ENCODE measurements at regions not wholly inside any gene's neighbourhood (a gene's known extent, or its start where the extent isn't known, plus 50 kb on each side); places are given as distances from the start of the nearest gene placed in this dataset.

DNA sequence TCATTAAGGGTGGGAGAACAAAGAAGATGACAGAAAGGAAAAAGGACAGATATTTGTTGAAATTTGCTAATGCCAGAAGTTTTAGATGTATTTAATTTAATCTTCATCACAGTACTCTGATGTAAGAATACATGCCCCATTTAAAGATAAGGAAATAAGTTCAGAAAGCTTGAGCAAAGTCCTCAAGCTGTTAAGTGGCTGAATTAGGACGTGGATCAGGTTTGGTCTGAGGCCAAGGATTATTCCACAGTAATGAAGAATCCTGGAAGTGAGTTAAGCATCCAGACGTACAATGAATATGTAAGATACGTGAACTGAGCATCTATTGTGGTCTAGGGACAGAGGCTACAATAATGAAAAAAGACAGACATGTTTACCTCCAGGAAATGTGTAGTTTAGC, 671.3 kb downstream of the PRELID2 start:
- no peak for DNase-seq

DNA sequence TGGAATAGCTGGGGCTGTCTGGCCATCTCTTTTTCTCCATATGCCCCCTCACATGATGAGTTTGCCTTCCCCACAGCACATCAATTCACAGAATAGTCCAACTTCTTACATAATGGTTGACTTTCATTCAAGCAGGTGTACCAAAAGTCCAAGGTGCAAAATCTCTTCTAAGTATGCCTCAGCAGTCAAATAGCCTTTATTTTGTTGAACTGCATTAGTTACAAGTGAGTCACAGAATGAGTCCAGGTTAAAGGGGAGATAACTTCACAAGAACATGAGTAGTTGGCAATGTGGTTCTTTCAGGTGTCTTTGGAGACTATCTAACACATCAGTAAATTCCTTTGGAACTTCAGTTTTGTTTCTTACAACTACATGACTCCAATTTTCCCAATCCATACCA, 672.5 kb downstream of the PRELID2 start:
- no peak for DNase-seq

DNA sequence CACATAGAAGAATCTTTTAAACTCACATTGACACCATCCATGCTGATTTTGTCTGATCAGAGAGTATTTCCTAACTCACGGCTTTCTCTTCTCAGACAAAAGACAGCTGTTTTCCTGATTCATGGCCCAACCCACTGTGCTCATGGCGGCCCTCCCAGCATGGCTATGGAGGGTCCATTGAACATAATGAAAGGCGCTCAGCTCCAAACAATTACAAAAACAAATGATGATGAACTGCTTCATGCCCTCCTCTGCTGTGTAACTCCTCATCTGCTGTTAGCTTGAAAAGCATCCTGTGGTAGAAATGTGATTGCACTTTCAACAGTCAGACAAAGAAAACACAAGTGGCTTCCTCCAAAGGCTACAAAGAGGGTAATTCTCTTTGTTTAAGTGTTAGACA, 673.8 kb downstream of the PRELID2 start:
- no peak for DNase-seq

DNA sequence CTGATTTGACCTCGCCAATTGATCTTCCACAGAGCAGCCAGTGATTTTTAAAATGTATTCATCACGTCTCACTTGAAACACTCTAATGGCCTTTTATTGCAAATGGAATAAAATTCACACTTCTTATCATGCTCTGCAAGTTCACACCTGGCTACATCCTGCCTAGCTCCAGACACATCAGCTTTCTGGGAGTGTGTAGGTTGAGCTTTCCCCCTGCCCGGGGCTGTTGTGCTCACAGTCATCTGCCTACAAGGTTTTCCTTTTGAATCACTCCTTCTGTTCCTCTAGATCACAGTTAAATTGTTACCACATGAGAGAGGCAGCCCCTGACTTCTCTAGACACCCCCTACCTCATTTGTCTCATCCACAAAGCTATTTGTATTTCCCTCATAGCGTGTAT, 674.5 kb downstream of the PRELID2 start:
- no peak for DNase-seq

DNA sequence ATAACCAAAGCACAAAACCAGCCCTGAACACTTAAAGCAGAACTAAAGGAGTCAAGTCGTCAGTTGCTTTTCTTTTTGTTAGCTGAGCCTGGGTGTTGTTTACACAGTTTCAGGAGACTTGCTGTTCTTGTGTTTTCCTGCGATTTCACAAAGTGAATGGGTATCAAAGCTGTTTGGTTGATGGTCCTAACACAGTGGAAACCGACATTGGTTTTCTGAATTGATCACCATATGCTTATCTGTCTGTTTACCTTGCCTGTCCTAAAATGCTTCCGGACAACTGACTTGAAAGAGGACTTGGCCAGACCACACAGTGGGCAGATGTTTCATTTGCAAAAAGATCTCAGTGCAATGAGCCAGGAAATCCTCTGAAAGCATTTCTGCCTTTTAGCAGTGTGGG, 676.4 kb downstream of the PRELID2 start:
- no peak for DNase-seq

DNA sequence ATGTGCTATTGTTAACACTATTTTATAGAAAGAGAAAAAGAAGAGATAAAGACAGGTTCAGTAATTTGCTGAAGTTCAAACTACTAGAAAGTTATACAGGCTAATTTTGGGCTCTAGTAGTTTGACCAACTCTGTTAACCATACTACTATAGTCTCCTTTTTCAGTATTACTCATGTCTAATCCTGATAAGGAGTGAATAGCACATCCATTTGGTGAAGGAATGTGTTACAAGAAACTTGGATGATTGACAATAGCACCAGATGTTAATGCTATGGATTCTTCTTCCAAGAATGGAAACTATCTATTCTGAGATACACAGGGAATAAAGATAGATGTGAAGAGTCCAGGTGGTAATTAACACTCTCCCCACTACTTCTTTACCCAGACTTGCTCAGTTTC, 677.3 kb downstream of the PRELID2 start:
- DNase-seq, result no peak

DNA sequence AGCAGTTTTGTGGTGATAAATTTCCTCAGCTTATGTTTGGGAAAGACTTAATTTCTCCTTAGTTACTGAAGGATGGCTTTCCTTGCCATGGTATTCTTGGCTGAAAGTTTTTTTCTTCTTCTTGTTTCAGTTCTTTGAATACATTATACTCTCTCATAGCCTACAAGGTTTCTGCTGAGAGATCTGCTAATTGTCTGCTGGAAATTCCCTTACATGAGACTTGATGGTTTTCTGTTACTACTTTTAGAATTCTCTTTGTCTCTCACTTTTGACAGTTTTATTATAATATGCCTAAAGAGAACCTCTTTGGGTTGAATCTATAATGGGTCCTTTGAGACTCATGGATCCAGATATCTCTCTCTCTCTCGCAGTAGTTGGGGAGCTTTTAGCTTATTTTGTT, 693.6 kb downstream of the PRELID2 start:
- no peak for DNase-seq

DNA sequence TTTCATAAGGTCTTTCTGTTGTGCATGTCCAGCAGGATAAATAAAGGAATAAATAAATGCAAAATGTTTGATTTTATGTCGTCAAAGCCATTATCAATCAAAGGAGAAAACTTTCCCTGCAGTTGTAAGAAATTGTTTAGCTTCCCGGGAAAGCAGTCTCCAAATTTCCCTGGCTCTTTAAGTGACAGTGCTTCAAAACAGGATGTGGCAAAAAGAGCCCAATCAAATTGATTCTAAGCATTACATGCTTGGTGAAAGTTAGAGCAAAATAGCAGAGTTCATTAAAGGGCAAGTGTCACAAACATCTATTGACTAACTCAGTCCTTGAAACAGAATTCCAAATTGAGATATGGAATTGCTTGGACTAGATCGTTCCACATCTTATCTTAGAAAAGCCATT, 704.1 kb downstream of the PRELID2 start:
- DNase-seq, result no peak

DNA sequence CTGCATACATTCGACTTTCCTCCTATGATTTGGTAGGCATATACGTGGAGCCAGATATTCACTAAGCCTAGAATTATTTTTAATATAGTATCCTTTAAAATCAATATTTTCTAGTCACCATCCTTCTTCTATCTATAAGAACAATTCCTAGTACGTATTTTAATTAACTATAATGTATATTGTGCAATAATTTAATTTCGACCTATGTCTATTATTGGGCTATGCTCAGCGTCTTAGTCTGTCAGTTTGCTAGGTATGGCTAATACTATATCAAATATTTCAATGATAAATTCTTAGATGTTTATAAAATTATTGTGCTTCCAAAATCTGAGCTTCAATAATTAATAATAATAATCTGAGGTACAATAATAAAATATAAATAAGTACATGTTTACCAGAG, 705.3 kb downstream of the PRELID2 start:
- no peak for DNase-seq

DNA sequence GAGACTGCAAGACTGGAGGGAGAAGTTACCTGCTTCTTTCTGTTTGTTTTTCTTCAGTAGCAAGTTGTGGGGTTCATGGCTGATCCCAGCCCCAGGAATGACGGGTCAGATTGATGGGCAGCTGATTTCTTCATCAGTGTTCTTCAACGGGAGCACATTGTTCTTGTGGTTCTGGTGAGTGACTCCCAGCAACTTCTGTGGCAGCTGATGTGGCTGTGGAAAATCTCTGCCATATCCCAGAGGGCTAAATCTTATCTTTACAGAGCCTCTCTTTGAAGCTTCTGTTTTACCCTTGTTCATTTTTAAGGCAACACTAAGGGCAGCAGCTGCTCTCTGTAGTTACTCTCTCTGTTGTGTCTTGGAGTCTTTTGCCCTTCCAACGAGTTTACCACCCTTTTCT, 710.3 kb downstream of the PRELID2 start:
- no peak for DNase-seq

DNA sequence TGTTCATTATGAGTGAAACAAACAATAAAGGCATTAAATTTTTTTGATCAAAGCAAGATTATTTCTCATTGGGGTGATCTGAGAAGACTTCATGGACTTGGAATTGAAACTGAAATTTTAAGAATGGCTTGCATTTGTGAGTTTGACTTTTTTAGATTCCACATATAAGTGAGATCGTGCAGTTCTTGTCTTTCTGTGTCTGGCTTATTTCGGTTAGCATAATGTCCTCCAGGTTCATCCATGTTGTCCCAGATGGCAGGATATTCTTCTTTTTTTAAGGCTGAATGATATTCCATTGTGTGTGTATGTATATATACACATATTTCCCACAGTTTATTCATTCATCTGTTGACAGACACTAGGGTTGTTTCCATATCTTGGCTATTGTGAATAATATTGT, 716.5 kb downstream of the PRELID2 start:
- no peak for DNase-seq

DNA sequence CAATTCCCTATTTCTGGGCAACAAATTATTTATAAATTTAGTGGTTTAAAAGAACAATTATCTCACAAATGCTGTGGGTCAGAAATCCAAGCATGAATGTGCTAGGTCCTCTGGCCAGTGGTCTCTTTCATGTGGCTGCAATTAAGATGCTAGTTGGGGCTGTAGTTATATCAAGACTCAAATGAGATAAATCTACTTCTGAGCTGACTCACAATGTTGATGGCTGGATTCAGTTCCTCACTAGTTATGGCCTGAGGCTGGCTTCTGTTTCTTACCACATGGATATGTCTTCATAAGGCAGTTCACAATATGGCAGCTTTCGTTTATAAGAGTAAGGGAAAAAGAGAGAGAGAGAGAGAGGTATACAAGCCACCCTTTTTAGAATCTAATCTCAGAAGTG, 717.0 kb downstream of the PRELID2 start:
- DNase-seq, result no peak

DNA sequence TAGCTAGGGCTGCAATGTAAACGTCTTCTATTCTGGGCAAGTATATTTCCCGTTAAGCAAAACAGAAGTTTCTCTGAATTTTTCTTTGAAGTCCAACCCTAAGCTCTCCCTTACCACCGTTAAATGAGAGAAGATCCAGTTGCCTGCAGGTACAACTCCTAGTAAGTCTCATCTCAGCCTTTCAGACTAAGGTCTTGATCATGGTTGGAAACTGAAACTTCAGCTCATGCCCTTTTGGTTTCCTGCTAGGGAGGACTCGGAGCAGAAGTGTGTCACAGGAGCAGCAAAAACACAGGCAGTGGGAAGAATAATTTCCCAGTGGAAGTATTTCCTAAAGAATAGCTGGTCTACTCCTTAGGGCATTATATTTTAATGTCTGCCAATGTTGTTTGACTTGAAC, 717.9 kb downstream of the PRELID2 start:
- no peak for DNase-seq

DNA sequence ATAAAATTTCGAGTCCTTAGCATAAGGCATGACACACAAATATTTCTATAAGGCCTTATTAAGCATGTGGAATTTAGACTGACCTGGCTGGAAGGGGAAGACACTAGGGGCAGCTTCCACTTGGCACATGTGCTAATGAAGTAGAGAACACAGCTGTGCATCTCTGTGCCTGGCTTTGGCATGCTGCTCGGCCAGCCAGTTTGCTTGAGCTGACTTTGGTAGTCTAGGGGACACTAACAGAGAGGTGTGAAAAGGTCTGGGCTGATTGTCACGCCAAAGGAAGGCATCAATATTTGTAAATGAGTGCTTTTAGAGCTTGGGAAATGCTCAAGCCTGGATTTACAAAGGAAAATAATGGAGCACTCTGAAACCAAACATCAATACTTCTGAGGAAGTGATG, 723.7 kb downstream of the PRELID2 start:
- DNase-seq, result no peak

DNA sequence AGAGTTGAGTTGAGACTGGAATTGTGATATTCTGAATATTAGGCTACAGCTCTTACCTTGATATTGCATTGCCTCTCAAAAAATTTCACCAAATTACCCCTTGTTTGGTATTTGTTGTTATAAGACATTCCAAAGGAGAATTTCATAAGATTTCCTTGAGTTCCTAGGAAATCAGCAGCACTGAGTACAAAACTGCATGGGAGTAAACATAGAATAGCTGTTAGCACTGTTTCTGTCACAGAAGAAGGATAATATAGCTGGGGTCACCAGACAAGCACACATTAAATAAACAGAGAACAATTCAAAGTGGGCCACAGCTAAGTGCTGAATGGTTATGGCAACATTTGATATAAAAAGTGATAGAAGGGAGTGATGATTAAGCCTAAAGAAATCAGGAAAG, 724.3 kb downstream of the PRELID2 start:
- no peak for DNase-seq

DNA sequence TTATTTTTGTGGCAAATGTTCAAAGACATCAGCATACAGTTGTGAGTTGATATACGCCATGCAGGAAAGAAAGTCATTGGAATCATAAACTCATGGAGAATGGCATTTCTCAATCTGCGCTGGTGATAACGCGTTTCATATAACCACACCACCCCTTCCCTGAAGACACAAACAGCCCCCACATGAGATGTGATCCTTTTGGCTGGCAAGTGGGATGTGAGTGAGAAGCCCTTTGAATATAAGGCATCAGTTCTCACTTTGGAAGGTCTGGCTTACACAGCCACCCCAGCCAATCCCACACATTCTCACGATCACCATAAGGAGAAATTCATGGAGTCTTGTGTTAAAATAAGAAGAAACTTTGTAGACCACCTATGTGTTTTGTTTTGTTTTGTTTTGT, 725.0 kb downstream of the PRELID2 start:
- DNase-seq, result no peak

DNA sequence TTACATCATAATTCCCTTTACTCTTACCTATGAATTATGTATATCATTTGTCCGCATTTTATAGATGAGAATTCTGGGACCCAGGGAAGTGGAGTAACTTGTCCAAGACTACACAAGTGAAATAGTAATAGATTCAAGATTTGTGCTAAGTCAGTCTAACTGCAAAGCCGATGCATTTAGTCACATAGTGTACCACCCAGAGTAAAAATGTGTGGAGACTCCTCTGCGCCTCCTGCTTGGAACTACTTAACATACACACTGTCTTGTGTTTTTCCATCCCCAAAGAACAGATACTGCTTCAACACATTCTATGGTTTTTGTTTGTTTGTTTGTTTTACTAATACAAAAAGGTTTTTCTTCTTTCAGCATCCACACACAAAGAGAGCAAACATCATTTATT, 729.8 kb downstream of the PRELID2 start:
- DNase-seq, result no peak

DNA sequence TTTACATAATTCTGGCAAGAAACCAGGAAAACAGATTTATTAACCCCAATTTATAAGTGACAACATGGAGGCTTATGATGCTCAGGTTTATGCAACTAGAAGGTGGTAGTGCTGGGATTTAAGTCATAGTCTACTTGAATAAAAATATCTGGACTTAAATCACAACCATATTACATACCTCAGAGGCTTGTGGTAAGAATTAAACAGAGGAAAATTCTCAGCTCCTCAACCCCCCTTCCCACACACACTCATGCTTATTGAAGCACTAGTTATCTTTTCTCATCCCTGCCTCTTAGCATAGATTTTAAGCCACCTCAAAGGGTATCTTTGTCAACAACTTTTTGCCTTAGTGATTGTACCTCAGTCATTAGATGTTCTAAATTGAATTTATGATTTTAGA, 731.0 kb downstream of the PRELID2 start:
- no peak for DNase-seq

DNA sequence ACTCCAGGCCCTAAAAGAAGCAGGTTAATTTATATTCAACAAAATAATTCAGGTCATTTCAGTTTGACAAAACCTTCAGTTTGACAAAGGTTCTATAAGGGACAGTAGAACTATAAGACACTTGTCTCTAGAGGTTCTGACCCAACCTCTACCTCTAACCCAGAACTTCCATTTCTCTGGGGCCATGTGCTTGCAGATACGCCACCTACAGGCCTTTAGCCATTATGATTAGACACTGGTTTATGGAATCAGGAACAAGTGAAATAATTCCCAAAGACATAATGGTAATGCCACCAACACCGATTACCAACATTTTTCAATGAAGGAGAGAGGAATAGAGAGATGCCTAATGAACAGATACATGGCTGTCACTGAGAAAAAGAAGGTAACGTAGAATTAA, 733.9 kb downstream of the PRELID2 start:
- no peak for DNase-seq

DNA sequence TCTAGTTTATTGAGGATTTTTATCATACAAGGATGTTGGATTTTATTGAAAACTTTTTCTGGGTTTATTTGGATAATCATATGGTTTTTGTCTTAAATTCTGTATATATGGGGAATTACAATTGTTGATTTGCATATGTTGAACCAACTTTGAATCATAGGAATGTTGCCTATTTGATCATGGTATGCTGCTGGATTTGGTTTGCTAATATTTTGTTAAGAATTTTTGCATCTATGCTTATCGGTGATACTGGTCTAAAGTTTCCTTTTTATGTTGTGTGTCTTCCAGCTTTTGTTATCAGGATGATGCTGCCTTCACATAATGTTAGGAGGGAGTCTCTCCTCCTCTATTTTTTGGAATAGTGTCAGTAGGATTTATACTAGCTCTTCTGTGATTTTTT, 745.0 kb downstream of the PRELID2 start:
- no peak for DNase-seq

DNA sequence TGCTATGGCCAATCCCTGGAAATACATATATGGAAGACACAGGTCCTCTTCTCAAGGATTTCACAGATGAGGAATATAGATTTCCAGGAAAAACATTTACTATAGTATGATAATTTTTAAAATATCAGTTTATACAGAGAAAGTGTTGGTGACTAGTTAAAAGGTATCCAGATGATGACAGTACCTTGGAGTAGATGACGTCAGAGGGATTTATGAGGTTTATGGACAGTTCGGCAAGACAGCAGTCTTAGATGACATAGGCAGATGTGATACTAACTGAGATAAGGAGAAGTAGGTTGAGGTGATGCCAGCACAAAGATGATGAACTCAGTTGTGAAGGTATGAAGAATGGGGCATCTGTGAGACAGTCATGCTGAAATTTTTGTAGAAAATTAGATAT, 750.3 kb downstream of the PRELID2 start:
- no peak for DNase-seq

DNA sequence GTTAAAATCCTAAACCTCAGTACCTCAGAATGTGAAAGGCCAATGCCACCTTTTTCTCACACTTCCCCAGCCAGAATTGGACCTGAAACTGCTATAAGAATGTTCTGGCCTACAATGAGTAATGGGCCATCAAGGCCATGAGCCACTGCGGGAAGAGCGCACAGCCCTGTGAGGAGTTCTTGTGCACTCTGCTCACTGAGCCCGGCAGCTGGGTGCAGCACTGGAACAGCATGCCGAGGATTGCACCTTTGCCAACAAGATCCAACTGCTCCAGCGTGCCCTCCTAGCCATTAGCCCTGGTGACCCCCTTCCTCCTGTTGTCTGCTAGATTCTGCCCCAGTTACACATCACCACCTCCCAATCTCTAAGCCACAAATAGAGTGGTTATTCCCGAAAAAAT, 758.1 kb downstream of the PRELID2 start:
- DNase-seq, result no peak

DNA sequence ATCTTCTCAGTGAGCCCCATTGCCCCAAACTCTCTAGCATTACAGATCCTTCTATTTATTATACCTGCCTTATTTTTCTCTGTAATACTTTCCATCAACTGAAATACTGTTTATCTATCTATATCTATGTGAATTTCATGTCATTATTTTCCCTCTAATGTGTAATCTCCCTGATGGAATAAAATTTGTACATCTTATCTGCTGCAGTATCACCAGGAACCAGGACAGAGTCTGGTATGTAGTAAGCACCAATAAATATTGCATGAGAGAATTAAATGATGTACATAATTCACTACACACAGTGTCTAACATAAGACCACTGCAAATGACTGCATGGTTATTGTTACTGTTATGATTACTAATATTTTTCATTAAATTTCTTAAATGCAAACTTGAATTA, 759.1 kb downstream of the PRELID2 start:
- no peak for DNase-seq

DNA sequence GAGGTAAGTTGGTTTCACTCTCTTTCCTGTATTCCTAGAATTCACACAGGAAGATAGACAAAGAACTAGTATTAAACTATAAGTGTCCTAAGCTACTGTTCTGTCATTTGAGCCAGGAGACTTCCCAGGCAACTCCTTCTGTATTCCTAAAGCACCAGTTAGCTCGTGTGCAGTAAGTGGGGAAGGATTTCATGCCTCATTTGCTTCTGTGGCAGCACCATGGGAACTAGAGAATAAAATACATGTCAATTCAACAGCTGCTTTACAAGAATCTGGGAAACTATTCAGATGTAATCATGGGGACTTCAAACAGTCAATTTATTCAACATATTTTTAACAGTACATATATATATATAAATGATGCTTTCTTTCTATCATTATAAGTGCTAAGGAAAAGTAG, 762.3 kb downstream of the PRELID2 start:
- no peak for DNase-seq

DNA sequence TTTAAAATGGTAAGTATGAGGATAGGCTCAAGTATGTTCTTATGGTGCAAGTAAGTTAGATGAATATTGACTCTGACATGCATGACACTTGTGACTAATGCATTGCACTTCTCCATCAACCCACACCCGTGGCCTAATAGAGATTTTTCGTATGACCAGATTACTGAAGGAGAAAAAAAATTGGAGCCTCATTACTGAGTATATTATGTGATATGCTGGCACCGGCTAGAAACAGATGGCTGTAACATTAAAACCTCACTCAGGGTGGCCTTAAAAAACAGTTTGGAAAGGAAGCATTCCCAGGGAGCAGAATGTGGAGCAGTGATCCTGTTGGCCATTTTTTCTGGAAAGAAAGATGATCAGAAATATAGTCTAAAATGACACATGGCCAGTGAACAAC, 766.4 kb downstream of the PRELID2 start:
- DNase-seq, result no peak

DNA sequence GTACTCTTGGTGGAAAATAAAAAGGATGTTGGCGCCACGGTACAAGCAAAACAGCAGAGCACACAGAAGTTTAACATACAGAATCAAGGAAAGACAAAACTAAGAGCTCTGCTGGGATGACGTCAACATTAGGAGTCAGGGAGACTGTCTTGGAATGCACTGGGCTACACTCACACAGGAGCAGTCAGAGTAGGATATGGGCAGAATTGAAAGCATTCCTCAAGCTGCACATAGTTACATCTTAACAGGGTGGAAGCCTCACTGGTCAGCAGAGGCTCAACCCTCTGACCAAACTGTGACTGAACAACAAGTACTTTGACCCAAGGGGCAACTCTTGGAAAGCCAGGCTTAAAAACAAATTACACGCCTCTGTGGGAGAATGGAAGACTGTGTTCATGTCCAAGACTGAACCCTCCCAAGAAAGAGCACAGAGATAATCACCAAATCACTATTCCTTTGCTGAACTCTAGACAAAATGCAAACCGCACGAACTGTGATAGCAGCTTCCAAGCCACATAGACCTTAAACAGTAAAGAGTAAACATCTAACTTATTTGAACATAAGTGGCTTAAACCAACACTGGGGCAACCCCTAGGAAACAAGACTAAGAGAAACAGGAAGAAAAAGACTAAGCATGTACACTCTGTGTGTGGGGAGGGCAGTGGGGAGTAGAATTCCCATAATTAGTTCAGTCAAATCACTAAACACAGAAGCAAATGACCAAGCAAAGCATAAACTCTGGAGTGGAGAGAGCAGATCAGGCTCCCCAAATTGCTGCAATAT, 772.7 kb downstream of the PRELID2 start:
- DNase-seq, result no peak

All from CD4-positive, alpha-beta T cell treated with Interleukin-12 subunit alpha and Interleukin-12 subunit beta, for 1 hour (primary cell).